ENCODE measurements at regions not wholly inside any gene's neighbourhood (a gene's known extent, or its start where the extent isn't known, plus 50 kb on each side); places are given as distances from the start of the nearest gene placed in this dataset.

GRCh38 chr14:76690502-76691105 lies 70.7 kb upstream of the VASH1 start:
- no peaks in the 10 kb centered on the region for H3K4me1 ChIP-seq (ENCODE audit: low read depth)
- H3K27me3 ChIP-seq, result no peaks in the 10 kb centered on the region
- no peaks in the 10 kb centered on the region for H3K36me3 ChIP-seq
- no peaks in the 10 kb centered on the region for H3K9me3 ChIP-seq (ENCODE audit: low read depth)
- H3K4me3 ChIP-seq, result no peak overlapping the region
- TF ChIP-seq, protein P1, sequence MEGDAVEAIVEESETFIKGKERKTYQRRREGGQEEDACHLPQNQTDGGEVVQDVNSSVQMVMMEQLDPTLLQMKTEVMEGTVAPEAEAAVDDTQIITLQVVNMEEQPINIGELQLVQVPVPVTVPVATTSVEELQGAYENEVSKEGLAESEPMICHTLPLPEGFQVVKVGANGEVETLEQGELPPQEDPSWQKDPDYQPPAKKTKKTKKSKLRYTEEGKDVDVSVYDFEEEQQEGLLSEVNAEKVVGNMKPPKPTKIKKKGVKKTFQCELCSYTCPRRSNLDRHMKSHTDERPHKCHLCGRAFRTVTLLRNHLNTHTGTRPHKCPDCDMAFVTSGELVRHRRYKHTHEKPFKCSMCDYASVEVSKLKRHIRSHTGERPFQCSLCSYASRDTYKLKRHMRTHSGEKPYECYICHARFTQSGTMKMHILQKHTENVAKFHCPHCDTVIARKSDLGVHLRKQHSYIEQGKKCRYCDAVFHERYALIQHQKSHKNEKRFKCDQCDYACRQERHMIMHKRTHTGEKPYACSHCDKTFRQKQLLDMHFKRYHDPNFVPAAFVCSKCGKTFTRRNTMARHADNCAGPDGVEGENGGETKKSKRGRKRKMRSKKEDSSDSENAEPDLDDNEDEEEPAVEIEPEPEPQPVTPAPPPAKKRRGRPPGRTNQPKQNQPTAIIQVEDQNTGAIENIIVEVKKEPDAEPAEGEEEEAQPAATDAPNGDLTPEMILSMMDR (IDR thresholded peaks at IDR 0.05; ENCODE audit: low read depth, low read length), result no peak
- no peak overlapping the region for H3K27ac ChIP-seq
- DNase-seq (ENCODE audit: low read depth in 1 of 2, low spot score in 1 of 2), result no peak

GRCh38 chr14:76694106-76694505 lies 67.2 kb upstream of the VASH1 start:
- Histone ChIP-seq H3K27ac (no peak overlapping the region), H3K36me3 (no peaks in the 10 kb centered on the region), H3K9me3 (ENCODE audit: low read depth) (no peaks in the 10 kb centered on the region), H3K4me1 (ENCODE audit: low read depth) (no peaks in the 10 kb centered on the region), H3K4me3 (no peak overlapping the region), H3K27me3 (no peaks in the 10 kb centered on the region)
- TF ChIP-seq, protein P1 (IDR thresholded peaks at IDR 0.05; ENCODE audit: low read depth, low read length), result no peak
- DNase-seq (ENCODE audit: low read depth in 1 of 2, low spot score in 1 of 2), result no peak

GRCh38 chr14:76695263-76695920 lies 65.9 kb upstream of the VASH1 start:
- H3K9me3 ChIP-seq (ENCODE audit: low read depth), result no peaks in the 10 kb centered on the region
- H3K4me3 ChIP-seq, result no peak overlapping the region
- H3K27ac ChIP-seq, result no peak overlapping the region
- no peaks in the 10 kb centered on the region for H3K27me3 ChIP-seq
- no peaks in the 10 kb centered on the region for H3K36me3 ChIP-seq
- no peak for DNase-seq (ENCODE audit: low read depth in 1 of 2, low spot score in 1 of 2)
- TF ChIP-seq, protein P1 (IDR thresholded peaks at IDR 0.05; ENCODE audit: low read depth, low read length), result no peak
- H3K4me1 ChIP-seq (ENCODE audit: low read depth), result no peaks in the 10 kb centered on the region

DNA sequence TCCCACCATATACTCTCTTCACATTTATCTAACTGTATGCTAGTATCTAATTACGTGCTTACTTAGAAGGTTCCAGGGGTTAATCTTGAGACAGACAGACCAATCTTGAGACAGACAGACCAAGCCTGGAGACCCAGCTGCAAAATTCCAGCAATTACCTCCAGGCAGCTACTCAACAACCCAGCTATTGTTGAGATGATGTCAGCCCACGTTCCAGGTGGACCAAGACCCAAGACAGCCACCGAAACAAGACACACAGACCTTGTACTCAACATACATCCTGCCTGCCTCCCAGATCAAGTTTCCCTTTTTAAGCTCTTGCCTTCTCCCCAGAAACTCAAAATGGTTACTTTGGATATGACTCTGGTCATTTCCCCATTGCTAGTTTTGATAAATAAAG lies 64.9 kb upstream of the VASH1 start:
- Histone ChIP-seq H3K4me3 (no peak overlapping the region), H3K4me1 (ENCODE audit: low read depth) (no peaks in the 10 kb centered on the region), H3K9me3 (ENCODE audit: low read depth) (no peaks in the 10 kb centered on the region), H3K27me3 (no peaks in the 10 kb centered on the region), H3K27ac (no peak overlapping the region), H3K36me3 (no peaks in the 10 kb centered on the region)
- no peak for DNase-seq (ENCODE audit: low read depth in 1 of 2, low spot score in 1 of 2)
- TF ChIP-seq, protein P1 (IDR thresholded peaks at IDR 0.05; ENCODE audit: low read depth, low read length), result no peak

- Histone ChIP-seq H3K4me3 (no peak overlapping the region), H3K9me3 (ENCODE audit: low read depth) (no peaks in the 10 kb centered on the region), H3K27ac (no peak overlapping the region), H3K36me3 (no peaks in the 10 kb centered on the region), H3K4me1 (ENCODE audit: low read depth) (no peaks in the 10 kb centered on the region), H3K27me3 (no peaks in the 10 kb centered on the region)
- DNase-seq (ENCODE audit: low read depth in 1 of 2, low spot score in 1 of 2), result no peak
- TF ChIP-seq, protein P1 (IDR thresholded peaks at IDR 0.05; ENCODE audit: low read depth, low read length), result no peak
Observed at GRCh38 chr14:76696791-76697190, 64.5 kb upstream of the VASH1 start.

Measured in cardiac muscle cell (in vitro differentiated cells and primary cell).